ENCODE measurements at regions not wholly inside any gene's neighbourhood (a gene's known extent, or its start where the extent isn't known, plus 50 kb on each side); places are given as distances from the start of the nearest gene placed in this dataset.

DNA sequence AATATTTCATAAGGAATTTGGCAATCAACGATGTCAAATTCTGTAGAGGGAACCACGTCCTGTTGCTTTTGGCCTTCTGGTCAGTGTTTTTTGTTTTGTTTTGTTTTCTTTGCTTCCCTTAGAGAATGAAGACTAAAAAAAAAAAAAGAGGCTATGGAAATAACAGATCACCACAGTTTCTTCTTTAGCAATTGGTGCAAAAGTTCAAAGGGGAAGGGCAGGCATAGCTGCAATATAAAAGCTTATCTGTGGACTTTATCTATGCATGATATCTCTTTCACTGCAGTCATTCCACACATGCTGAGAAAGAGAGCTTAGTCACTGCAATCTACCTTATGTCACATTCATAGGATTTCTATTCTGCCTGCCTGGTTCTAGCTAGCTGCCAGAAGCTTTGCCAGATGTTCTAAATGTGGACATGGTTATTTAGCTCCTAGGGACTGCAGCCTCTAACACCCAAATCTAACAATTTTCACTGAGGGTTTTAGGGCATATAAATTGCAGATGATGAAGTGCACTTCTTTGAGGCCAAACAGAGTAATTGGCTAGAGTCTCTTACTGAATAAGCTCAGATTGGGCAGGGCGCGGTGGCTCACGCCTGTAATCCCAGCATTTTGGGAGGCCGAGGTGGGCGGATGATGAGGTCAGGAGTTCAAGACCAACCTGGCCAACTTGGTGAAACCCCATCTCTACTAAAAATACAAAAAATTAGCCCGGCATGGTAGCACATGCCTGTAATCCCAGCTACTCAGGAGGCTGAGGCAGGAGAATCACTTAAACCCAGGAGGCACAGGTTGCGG, 637.2 kb downstream of the NTRK3 start:
- ATAC-seq (no peak), DNase-seq (no peak)
- H3K27me3 Mint-ChIP-seq, result no peaks in the 10 kb centered on the region
- no peak overlapping the region for H3K4me3 Mint-ChIP-seq
- no peaks in the 10 kb centered on the region for H3K4me1 Mint-ChIP-seq
- peaks cover 7 to 8% of the 10 kb centered on the region in 2 donors for H3K9me3 Mint-ChIP-seq
- H3K27ac Mint-ChIP-seq, result no peak overlapping the region

DNA sequence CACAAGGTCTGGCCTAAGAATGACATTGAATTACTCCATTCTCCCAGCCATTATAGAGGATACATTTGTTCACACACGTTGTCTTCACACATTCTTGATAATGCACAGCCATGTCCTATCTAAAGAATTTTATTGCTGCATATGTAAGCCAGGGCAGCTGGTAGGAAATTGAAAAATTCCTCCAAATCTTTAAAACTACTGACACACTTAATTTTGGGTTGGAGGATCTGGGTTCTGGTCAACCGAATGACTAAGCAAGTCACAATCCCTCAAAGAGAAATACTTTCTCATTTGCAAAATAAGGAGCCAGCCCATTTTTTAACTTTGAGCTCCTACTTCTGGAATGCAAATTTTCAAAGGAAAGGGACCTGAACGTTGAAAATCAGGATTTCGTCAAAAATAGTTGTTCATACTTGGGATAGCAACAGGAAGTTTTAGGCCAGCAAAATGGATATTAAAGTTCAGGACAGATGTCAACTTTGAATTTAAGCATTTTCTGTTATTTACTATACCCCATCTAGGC, 638.3 kb downstream of the NTRK3 start:
- H3K4me3 Mint-ChIP-seq, result no peak overlapping the region
- no peaks in the 10 kb centered on the region for H3K4me1 Mint-ChIP-seq
- DNase-seq, result no peak
- peaks cover 7 to 8% of the 10 kb centered on the region in 2 donors for H3K9me3 Mint-ChIP-seq
- no peak overlapping the region for H3K27ac Mint-ChIP-seq
- no peak for ATAC-seq
- H3K27me3 Mint-ChIP-seq, result no peaks in the 10 kb centered on the region

DNA sequence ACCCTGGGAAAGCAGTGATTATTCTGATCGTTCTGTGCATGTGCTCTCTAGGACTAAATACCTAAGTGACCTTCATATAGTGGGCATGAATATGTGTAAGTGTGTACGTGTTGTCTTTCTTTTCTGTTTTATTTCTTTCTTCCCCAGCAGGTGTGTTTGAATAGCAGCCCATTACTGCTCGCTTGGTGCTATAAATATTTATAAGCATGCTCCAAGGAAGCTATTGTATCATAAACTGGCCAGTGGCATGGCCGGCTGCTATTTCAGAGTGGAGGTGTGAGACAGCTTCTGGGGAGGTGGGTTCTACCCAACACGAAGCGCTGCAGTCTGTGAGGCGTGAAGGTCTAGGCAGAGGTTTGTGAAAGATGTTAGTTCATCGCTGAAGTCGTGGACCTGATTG, 641.8 kb downstream of the NTRK3 start:
- DNase-seq (no peak), ATAC-seq (no peak)
- H3K4me3 Mint-ChIP-seq, result no peak overlapping the region
- H3K27me3 Mint-ChIP-seq, result no peaks in the 10 kb centered on the region
- no peaks in the 10 kb centered on the region for H3K4me1 Mint-ChIP-seq
- H3K27ac Mint-ChIP-seq, result no peak overlapping the region
- no peaks in the 10 kb centered on the region for H3K9me3 Mint-ChIP-seq

DNA sequence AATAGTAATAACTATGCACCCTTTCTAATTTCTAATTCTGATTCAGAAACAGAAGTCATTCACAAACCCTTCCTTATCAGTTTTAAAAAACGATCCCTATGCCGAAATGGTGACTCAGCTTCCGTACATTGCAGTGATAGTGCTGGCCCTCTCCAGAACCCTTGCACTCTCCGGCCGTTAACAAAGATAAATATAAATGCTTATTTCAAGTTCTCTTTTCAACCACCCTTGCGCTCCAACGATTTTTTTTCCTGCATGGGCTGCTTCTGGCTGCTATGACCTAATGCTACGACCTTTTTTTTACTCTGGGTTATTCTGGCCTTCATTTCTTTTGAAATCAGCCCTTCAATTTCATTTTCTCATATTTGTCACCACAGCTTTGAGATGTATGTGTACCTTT, 646.2 kb downstream of the NTRK3 start:
- Mint-ChIP-seq H3K4me1 (no peaks in the 10 kb centered on the region), H3K27me3 (no peaks in the 10 kb centered on the region), H3K4me3 (no peak overlapping the region), H3K9me3 (no peaks in the 10 kb centered on the region), H3K27ac (no peak overlapping the region)
- DNase-seq (no peak), ATAC-seq (no peak)

DNA sequence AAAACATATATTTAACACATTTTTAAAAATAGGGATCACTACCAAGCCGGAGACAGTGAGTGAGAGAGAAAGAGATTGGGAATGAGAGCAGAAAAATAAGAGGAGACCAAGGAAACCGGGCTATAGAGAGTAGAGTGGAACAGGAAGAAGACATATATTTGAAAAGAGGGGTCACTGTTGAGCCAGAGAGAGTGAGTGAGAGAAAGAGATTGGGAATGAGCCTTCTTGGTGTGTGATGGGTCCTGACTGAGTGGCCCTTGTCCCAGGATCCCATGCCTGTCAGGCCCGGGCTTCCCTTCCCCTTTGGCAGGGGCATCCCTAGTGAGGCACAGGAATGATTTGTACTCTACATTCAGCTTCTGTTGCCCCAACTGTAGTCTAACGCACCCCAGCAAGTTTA, 646.6 kb downstream of the NTRK3 start:
- no peaks in the 10 kb centered on the region for H3K27me3 Mint-ChIP-seq
- ATAC-seq (no peak), DNase-seq (no peak)
- no peaks in the 10 kb centered on the region for H3K4me1 Mint-ChIP-seq
- H3K9me3 Mint-ChIP-seq, result no peaks in the 10 kb centered on the region
- H3K4me3 Mint-ChIP-seq, result no peak overlapping the region
- peak overlapping the region in 1 of 2 donors; percentile 50 for H3K27ac Mint-ChIP-seq

DNA sequence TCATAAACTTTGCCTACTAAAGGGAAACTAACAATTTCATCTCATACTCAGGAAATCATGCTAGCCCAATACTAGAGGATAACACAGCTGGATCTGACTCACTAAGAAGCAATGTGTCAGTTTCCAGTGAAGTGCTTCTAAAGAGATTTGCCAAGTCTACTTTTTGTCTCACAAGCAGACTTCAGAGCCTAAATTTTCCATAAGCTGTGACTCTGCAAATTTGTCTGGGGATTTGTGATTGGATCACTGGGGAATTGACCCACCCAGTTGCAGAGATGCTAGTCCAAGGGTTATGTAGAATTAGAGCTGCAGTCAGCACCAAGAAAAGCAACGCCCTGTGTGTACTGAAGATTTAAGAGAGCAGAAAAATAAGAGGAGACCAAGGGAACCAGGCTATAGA, 647.1 kb downstream of the NTRK3 start:
- H3K4me1 Mint-ChIP-seq, result no peaks in the 10 kb centered on the region
- DNase-seq, result no peak
- H3K4me3 Mint-ChIP-seq, result no peak overlapping the region
- no peaks in the 10 kb centered on the region for H3K9me3 Mint-ChIP-seq
- H3K27me3 Mint-ChIP-seq, result no peaks in the 10 kb centered on the region
- no peak for ATAC-seq
- peak overlapping the region in 1 of 2 donors; percentile 50 for H3K27ac Mint-ChIP-seq

DNA sequence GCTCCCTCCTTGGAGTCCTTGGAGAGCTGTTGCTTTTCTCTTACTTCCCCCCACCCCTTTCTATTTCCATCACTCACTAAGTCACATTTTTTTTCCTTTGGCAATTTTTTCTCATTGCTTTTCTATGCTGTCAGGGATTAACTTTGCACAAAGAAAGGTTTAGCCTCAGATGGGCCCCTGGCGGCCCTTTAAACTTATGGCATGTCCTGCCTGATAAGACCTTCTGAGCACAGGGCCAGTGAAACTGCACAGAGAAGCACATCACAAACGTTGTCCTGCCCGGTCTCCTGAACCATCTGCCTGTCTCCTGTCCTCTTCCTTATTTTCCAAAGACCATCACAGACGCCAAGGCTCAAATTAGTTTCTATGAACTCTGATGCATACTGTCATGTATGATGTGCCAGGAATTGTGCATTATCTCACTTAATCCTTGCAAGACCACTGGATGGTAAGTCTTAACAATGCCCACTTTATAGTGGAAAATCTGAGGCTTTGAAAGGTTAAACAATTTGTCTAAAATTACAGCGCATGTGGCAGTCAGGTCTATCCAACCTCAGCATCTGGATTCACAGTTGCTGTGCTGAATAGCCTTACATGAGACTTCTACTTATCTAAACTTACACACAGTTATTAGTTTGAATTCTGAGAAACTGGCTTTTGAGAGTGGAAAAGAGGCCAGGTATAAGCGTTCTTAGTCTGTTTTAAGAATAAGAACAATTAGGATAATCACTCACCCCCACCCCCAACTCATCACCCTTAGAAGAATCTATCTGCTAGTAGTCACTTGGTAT, 648.1 kb downstream of the NTRK3 start:
- DNase-seq, result no peak

DNA sequence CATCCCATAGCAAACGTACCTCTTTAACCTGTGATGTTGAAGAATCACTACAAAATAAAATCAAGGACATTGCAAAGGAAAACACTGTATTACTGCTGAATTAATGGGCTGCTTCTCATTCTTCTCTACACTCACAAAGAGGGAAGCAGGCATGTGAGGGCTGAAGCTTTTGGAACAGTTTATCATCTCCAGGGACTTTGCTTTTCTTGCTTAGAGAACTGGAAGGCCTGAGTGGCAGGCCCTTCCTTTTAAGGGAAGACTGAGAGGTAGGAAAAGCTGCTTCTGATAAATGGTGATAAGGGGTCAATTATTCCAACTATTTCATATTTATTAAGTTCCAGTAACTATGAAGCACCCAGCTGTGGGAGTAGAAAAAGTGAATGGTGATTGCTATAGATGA, 649.6 kb downstream of the NTRK3 start:
- DNase-seq, result no peak
- Mint-ChIP-seq H3K27me3 (no peaks in the 10 kb centered on the region), H3K27ac (no peak overlapping the region), H3K4me1 (no peaks in the 10 kb centered on the region), H3K4me3 (no peak overlapping the region), H3K9me3 (no peaks in the 10 kb centered on the region)
- no peak for ATAC-seq

More for the DNA sequence above, 648.1 kb downstream of the NTRK3 start:
- no peak for ATAC-seq
- H3K27me3 Mint-ChIP-seq, result no peaks in the 10 kb centered on the region
- no peaks in the 10 kb centered on the region for H3K9me3 Mint-ChIP-seq
- H3K4me1 Mint-ChIP-seq, result no peaks in the 10 kb centered on the region
- no peak overlapping the region for H3K27ac Mint-ChIP-seq
- no peak overlapping the region for H3K4me3 Mint-ChIP-seq

DNA sequence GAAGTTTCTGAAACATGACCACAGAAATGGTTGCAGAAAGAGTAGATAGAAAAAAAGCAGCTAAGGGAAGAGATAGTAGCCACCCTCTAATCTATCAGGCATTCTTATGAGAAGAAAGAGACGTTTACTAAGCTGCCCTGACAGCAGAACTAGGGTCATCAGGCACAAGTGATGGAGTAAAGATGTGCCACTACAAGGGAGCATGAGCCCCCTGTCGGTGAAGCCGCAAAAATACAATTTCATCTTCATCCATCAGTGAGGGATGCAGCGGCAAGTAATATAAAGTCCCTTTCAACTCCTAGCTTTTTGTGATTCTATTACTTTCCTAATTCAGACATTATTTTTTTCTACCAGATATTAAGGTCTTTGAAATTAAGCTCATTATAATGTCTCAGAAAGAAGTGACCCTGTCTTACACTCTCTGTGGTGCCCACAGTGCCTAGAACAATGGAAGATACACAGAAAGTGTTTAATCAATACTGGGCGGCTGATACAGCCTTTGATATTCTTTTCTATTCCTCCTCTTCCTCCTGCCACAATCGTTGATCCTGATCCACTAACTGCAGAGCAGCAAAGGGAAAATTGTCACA, 651.6 kb downstream of the NTRK3 start:
- no peaks in the 10 kb centered on the region for H3K4me1 Mint-ChIP-seq
- DNase-seq (peak in 1 of 2 donors; percentile 10), ATAC-seq (no peak)
- H3K27me3 Mint-ChIP-seq, result no peaks in the 10 kb centered on the region
- H3K9me3 Mint-ChIP-seq, result no peaks in the 10 kb centered on the region
- H3K4me3 Mint-ChIP-seq, result no peak overlapping the region
- no peak overlapping the region for H3K27ac Mint-ChIP-seq

DNA sequence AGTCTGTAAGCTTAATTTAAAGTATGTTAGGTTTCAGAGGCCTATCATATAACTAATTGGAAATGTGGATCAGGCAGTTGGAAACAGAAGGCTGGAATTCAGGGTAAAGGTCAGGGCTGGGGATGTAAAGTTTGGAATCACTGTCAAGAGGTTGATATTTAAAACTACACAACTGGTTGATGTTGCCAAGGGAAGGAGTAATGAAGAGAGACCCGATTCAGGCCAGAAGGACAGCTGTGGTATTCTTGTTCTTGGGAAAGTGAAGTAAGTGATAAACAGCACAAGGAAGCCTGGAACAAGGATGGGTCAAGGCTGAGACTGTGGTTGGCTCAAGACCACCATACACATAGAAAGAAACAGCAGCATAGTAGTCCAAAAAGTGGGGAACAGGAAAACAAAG, 654.2 kb downstream of the NTRK3 start:
- DNase-seq, result no peak
- H3K9me3 Mint-ChIP-seq, result no peaks in the 10 kb centered on the region
- no peaks in the 10 kb centered on the region for H3K27me3 Mint-ChIP-seq
- no peak overlapping the region for H3K4me3 Mint-ChIP-seq
- peaks cover 7% of the 10 kb centered on the region for H3K4me1 Mint-ChIP-seq
- peak overlapping the region in 1 of 2 donors; percentile 4 for H3K27ac Mint-ChIP-seq
- no peak for ATAC-seq

DNA sequence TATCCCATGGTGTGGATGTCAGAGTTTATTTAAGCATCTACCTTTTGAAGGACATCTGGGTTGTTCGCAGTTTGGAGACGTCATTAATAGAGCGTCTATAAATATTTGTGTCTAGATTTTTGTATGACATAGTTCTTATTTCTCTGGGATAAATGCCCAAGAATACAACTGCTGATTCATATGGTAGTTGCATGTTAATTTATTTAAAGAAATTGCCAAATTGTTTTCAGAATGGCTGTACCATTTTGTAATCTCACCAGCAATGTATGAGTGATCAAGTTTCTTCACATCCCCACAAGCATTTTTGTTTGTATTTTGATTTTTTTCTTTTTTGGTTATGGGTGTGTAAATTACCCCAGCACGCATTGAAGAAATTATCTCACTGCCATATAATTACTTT, 656.9 kb downstream of the NTRK3 start:
- H3K4me3 Mint-ChIP-seq, result no peak overlapping the region
- DNase-seq, result no peak
- H3K27ac Mint-ChIP-seq, result no peak overlapping the region

DNA sequence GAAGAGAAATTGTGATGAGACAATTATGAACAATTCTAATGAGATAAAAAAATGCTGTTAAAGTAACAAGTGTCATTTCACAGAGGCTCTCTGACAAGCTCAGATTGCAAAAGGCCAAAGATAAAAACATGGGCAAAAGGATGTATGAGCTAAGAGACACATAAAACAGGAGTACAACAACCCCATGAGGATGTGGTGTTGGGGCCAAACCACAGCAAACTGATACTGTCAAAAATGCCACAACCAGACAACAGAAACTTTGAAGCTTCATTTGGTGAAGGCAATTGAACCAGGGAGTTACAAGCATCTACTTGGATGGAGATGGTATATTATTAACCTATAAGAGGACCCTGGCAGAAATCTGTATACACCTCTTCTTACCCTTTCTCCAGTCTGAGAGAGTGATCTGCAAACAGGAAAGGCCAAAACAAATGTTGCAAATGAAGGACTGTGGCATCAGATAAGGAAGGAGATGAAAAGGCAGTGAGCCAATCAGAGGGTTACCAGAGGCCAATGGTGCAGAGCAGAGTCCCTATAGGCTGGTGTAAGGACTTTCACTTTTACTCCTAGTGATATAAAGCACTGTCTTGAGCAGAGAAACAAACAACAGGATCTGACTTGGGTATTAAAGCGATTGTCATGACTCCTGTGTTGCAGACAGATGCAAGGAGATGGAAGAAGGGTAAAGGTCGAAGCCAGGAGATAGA, 659.0 kb downstream of the NTRK3 start:
- Mint-ChIP-seq H3K9me3 (peaks cover 5 to 6% of the 10 kb centered on the region in 2 donors), H3K27ac (peak overlapping the region in 1 of 2 donors; percentile 83), H3K4me3 (peak overlapping the region; percentile 7 to 52), H3K27me3 (no peaks in the 10 kb centered on the region), H3K4me1 (peaks cover 29% of the 10 kb centered on the region)
- ATAC-seq, result peak; percentile 95
- peak; percentile 22 to 41 for DNase-seq

More for the DNA sequence above, 656.9 kb downstream of the NTRK3 start:
- peaks cover 22% of the 10 kb centered on the region for H3K4me1 Mint-ChIP-seq
- no peaks in the 10 kb centered on the region for H3K9me3 Mint-ChIP-seq
- H3K27me3 Mint-ChIP-seq, result no peaks in the 10 kb centered on the region
- ATAC-seq, result no peak

DNA sequence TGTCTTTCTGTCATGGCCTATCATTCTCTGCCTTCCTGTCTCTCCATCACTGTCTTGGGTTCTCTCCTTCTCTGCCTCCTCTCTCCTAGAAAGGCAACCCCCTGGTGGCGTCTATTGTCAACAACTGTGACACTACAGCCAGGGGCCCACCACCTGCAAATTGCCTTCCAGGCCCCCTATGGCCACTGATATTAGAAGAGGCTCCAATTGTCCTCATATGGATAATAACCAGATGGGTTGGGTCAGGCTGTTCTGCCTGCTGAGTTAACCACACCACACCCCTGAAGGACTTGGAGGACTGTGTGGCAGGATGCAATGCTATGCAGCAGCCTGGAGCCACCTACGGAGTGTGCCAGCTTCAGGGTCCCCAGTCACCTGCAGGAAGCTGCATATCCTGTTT, 665.0 kb downstream of the NTRK3 start:
- peaks cover 5 to 8% of the 10 kb centered on the region in 2 donors for H3K9me3 Mint-ChIP-seq
- H3K27ac Mint-ChIP-seq, result no peak overlapping the region

DNA sequence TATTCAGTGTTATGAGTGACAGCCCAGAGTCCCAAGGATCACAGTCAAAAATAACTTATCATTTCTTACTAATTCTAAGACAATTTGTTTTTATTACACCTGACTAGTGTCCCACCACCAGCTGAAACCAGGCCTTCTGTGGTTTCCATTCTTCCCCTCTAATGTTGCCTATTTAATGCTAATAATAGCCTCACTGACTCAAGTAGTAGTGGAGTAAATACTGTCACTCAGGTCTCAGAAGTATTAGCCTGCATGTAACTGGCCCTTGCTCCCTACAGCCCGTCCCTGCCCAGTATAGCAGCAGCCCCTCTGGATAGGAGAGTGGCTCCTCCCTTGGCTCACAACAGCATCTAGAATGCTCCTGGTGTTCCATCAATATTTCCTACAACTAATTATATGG, 665.5 kb downstream of the NTRK3 start:
- ATAC-seq (no peak), DNase-seq (no peak)
- Mint-ChIP-seq H3K9me3 (peaks cover 5 to 8% of the 10 kb centered on the region in 2 donors), H3K27ac (no peak overlapping the region), H3K27me3 (no peaks in the 10 kb centered on the region), H3K4me3 (no peak overlapping the region), H3K4me1 (peaks cover 12% of the 10 kb centered on the region)

More for the DNA sequence above, 665.0 kb downstream of the NTRK3 start:
- Mint-ChIP-seq H3K4me1 (peaks cover 14% of the 10 kb centered on the region), H3K27me3 (no peaks in the 10 kb centered on the region), H3K4me3 (no peak overlapping the region)
- DNase-seq, result no peak
- ATAC-seq, result no peak

DNA sequence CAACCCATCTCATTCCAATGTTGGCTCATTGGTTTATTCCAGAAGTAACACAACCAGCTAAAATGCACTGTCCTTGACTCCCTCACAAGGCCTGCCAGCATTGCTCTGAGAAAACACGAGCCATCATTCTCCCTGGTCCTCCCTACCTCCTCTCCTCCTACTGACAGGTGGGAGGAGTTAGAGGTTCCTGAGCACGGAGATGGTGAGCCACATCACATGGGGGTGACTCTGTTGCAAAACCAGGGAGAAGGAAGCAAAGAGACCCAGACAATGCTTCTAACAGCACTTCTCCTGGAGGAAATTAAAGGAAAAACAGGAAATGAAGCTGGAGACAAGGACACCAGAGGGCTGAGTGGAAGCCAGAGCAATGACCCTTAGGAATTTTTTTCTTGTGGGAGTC, 667.4 kb downstream of the NTRK3 start:
- DNase-seq (no peak), ATAC-seq (no peak)
- Mint-ChIP-seq H3K4me3 (no peak overlapping the region), H3K27me3 (peaks cover 7% of the 10 kb centered on the region), H3K27ac (no peak overlapping the region), H3K4me1 (peaks cover 2% of the 10 kb centered on the region), H3K9me3 (peaks cover 5 to 8% of the 10 kb centered on the region in 2 donors)
